ENCODE measurements at regions not wholly inside any gene's neighbourhood (a gene's known extent, or its start where the extent isn't known, plus 50 kb on each side); places are given as distances from the start of the nearest gene placed in this dataset.

DNA sequence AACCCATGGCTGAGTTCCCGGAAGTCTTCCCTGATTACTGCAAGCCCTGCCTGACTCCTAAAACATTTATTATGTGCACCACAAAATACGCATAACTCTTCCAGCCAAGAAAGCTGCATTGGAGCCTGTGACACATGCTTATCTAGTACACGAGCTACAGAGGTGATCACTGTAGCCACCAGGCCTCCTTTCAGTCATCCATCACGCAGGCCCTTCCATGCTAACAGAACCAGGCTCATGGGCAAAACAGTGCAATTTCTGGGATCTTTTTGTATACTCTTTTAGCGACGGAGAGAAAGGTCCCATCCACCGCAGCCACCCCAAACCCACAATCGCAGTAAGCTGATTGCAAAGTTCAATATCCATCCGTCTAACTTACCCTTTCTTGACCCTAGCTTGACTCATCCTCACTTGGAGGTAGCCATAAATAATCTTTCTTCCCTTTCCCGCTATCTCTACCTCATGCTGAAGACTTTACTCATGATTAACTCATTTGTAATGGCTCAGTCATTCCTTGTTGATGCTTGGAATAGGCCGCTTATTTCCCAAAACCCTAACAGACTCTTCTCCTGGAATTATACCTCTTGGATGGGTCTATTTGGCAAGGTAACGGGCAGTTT lies 1203.5 kb downstream of the TYW1 start:
- TF ChIP-seq, protein P1, sequence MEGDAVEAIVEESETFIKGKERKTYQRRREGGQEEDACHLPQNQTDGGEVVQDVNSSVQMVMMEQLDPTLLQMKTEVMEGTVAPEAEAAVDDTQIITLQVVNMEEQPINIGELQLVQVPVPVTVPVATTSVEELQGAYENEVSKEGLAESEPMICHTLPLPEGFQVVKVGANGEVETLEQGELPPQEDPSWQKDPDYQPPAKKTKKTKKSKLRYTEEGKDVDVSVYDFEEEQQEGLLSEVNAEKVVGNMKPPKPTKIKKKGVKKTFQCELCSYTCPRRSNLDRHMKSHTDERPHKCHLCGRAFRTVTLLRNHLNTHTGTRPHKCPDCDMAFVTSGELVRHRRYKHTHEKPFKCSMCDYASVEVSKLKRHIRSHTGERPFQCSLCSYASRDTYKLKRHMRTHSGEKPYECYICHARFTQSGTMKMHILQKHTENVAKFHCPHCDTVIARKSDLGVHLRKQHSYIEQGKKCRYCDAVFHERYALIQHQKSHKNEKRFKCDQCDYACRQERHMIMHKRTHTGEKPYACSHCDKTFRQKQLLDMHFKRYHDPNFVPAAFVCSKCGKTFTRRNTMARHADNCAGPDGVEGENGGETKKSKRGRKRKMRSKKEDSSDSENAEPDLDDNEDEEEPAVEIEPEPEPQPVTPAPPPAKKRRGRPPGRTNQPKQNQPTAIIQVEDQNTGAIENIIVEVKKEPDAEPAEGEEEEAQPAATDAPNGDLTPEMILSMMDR (IDR thresholded peaks at IDR 0.05): no peak
- no peak for TF ChIP-seq POLR2A (IDR thresholded peaks at IDR 0.05)
